Right lobe of liver (tissue), 6 donors: ENCODE measurements at regions not wholly inside any gene's neighbourhood (a gene's known extent, or its start where the extent isn't known, plus 50 kb on each side); places are given as distances from the start of the nearest gene placed in this dataset.
"Not testable (repeated sequence)": the region's sequence is repeated elsewhere in the genome, so short reads cannot be mapped to it uniquely, and the experiment has no call there.

ENCODE experiments used
- ATAC-seq, 4 donors: fragments of 200-7000 bp; cut with Tn5 transposase; one replicate each; pipeline ENCODE4 v1.9.1; 2020; ENCODE audit warnings: mild to moderate bottlenecking in 4 of 4, moderate library complexity in 4 of 4
- DNase-seq, 3 donors: peaks; one replicate each; pipeline ENCODE4 v3.0.0-alpha.2; 2020
- H3K27ac ChIP-seq, 3 donors: fragments of 200-600 bp; one replicate each; pipeline ENCODE4 v1.8.0; 2022
- H3K27me3 ChIP-seq, 2 donors: fragments of 200-600 bp; one replicate each; pipeline ENCODE4 v1.8.0; 2022
- H3K36me3 ChIP-seq, 4 donors: fragments of 200-600 bp; sonication (generic) in 1 of 4; one replicate each; pipeline versions ENCODE4 v1.5.1 to v1.8.0; 2017 to 2022; ENCODE audit warnings: control low read depth in 1 of 4
- H3K4me1 ChIP-seq, 4 donors: fragments of 200-600 bp; sonication (generic) in 1 of 4; one replicate each; pipeline versions ENCODE4 v1.5.1 to v1.8.0; 2017 to 2022; ENCODE audit warnings: control low read depth in 1 of 4
- H3K4me3 ChIP-seq, 3 donors: fragments of 200-600 bp; one replicate each; pipeline ENCODE4 v1.8.0; 2022
- H3K9me3 ChIP-seq, 4 donors: fragments of 200-600 bp; sonication (generic) in 1 of 4; one replicate each; pipeline versions ENCODE4 v1.5.1 to v1.8.0; 2017 to 2022; ENCODE audit warnings: control low read depth in 1 of 4
- POLR2A ChIP-seq: fragments of 450-650 bp; IDR thresholded peaks from one replicate; pipeline ENCODE4 v1.6.1; 2017; ENCODE audit warnings: antibody characterized with exemption, mild to moderate bottlenecking
- WGBS: methylation state at CpG from one replicate; pipeline ENCODE4 v1.1.6; 2018; ENCODE audit warnings: low coverage, low lambda C conversion rate; ENCODE audit not compliant: insufficient coverage; ENCODE audit errors: missing lambda C conversion rate; 5-methylcytosine and 5-hydroxymethylcytosine counted together
- intact Hi-C, 2 donors: fragments of 100-400 bp; cut with DNase I; formaldehyde crosslinking; loops; one replicate each; pipeline versions ENCODE4 v1.11.2 to v1.14.1; 2022
- small RNA-seq, 2 experiments: library from RNA; depleted of rRNA; stranded (forward); fragments of <200 nt; gene quantifications; one replicate each; pipeline ENCODE3, GENCODE V24; 2016
- TF ChIP-seq, protein P1 (sequence below), 4 donors: fragments of 200-600 bp in 3 of 4; fragments of 450-650 bp in 1 of 4; IDR thresholded peaks; one replicate each; pipeline versions ENCODE4 v1.5.1 to v1.8.0; 2016 to 2022; ENCODE audit warnings: antibody characterized with exemption in 4 of 4, mild to moderate bottlenecking in 2 of 4
- donor health status: DM: no; HTN: yes; CAD: no.
- donor health status: DM: no; HTN: no; CAD: no.
- donor health status: DM: no; HTN: no; CAD: no.
- donor health status: DM: no; HTN: yes; CAD: no.
- donor health status: DM: no; HTN: yes; CAD: no.

DNA sequence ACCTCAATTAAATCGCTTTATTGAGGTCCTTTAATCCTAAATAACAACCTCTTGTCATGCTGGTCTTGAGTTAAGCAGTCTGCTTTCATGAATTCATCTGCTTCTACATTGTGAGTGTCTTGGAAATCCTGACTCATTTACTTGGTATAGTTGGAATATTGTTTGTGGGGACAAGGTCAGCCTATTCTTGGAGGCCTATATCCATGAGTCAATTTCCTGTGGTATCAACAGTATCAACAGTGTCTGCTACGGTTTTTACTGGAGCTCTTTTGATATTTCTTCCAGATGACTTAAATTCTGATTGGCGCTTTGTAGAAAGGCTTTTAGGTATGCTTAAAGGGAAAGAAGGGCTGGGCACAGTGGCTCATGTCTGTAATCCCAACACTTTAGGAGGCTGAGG lies 71.2 kb upstream of the PARP8 start:
- Histone ChIP-seq H3K36me3 (no peaks in the 10 kb centered on the region), H3K27me3 (no peaks in the 10 kb centered on the region), H3K4me3 (no peak overlapping the region), H3K9me3 (no peaks in the 10 kb centered on the region), H3K4me1 (no peaks in the 10 kb centered on the region), H3K27ac (no peak overlapping the region)
- WGBS: 61% methylated on average over 3 of the region's 3 CpGs
- ATAC-seq: no peak
- intact Hi-C loops: no loop called here
- no peak for DNase-seq
- TF ChIP-seq, protein P1, sequence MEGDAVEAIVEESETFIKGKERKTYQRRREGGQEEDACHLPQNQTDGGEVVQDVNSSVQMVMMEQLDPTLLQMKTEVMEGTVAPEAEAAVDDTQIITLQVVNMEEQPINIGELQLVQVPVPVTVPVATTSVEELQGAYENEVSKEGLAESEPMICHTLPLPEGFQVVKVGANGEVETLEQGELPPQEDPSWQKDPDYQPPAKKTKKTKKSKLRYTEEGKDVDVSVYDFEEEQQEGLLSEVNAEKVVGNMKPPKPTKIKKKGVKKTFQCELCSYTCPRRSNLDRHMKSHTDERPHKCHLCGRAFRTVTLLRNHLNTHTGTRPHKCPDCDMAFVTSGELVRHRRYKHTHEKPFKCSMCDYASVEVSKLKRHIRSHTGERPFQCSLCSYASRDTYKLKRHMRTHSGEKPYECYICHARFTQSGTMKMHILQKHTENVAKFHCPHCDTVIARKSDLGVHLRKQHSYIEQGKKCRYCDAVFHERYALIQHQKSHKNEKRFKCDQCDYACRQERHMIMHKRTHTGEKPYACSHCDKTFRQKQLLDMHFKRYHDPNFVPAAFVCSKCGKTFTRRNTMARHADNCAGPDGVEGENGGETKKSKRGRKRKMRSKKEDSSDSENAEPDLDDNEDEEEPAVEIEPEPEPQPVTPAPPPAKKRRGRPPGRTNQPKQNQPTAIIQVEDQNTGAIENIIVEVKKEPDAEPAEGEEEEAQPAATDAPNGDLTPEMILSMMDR (IDR thresholded peaks at IDR 0.05): no peak
- TF ChIP-seq POLR2A: no peak

DNA sequence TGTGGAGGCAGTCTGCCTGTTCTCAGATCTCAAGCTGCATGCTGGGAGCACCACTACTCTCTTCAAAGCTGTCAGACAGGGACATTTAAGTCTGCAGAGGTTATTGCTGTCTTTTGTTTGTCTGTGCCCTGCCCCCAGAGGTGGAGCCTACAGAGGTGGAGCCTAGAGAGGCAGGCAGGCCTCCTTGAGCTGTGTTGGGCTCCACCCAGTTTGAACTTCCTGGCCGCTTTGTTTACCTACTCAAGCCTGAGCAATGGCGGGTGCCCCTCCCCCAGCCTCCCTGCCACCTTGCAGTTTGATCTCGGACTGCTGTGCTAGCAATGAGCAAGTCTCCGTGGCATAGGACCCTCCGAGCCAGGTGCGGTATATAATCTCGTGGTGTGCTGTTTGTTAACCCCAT lies 64.9 kb upstream of the PARP8 start:
- H3K27me3 ChIP-seq, ATAC-seq, DNase-seq, H3K4me3 ChIP-seq, intact Hi-C loops, H3K9me3 ChIP-seq, H3K36me3 ChIP-seq, H3K4me1 ChIP-seq, H3K27ac ChIP-seq: not testable (repeated sequence)
- no CpG with 5 or more reads among the region's 7 CpGs for WGBS

DNA sequence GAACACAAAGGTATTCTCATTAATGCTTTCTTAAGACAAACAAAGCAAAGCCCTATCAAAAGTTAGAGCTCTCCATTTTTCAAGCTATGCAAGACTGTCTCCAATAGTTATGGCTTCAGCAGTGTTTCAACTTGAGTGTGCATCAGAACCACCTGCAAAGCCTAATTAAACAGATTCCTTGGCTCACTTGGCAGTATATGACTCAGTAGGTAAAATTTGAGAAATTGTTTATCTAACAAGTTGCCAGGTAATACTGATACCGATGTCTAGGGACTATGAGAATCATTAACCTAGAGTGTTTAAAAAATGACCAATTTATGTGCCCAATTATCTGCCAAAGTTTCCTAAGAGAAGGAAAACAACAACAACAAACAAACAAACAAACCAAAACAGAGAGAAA lies 60.3 kb upstream of the PARP8 start:
- no peaks in the 10 kb centered on the region for H3K4me1 ChIP-seq
- TF ChIP-seq POLR2A: no peak
- TF ChIP-seq, protein P1 (IDR thresholded peaks at IDR 0.05): no peak
- H3K36me3 ChIP-seq: no peaks in the 10 kb centered on the region
- H3K9me3 ChIP-seq: no peaks in the 10 kb centered on the region
- no peak overlapping the region for H3K27ac ChIP-seq
- DNase-seq (no peak), ATAC-seq (no peak)
- H3K4me3 ChIP-seq: no peak overlapping the region
- intact Hi-C loops: no loop called here
- 45% methylated on average over 1 of the region's 1 CpG for WGBS
- no peaks in the 10 kb centered on the region for H3K27me3 ChIP-seq

DNA sequence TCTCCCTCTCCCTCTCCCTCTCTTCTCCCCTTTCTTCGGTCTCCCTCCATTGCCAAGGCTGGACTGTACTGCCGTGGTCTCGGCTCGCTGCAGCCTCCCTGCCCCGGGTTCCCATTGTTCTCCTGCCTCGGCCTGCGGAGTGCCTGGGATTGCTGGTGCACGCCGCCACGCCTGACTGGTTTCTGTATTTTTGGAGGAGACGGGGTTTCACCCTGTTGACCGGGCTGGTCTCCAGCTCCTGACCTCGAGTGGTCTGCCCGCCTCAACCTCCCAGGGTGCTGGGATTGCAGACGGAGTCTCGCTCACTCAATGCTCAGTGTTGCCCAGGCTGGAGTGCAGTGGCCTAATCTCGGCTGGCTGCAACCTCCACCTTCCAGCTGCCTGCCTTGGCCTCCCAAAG lies 59.0 kb upstream of the PARP8 start:
- DNase-seq, H3K36me3 ChIP-seq, intact Hi-C loops, H3K4me3 ChIP-seq, ATAC-seq, H3K27ac ChIP-seq, H3K4me1 ChIP-seq, H3K27me3 ChIP-seq, H3K9me3 ChIP-seq: not testable (repeated sequence)
- 87% methylated on average over 12 of the region's 17 CpGs for WGBS

DNA sequence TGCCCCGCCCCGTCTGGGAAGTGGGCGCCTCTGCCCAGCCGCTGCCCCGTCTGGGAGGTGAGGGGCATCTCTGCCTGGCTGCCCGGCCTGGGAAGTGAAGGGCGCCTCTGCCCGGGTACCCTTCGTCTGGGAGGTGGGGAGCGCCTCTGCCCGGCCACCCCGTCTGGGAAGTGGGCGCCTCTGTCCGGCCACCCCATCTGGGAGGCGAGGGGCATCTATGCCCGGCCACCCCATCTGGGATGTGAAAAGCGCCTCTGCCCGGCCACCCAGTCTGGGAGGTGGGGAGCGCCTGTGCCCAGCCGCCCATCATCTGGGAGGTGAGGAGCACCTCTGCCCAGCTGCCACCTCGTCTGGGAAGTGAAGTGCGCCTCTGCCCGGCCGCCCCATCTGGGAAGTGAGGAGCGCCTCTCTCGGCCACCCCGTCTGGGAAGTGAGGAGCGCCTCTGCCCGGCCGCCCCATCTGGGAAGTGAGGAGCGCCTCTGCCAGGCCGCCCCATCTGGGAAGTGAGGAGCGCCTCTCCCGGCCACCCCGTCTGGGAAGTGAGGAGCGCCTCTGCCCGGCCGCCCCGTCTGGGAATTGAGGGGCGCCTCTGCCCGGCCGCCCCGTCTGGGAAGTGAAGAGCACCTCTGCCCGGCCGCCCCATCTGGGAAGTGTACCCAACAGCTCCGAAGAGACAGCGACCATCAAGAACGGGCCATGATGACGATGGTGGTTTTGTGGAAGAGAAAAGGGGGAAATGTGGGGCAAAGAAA lies 58.3 kb upstream of the PARP8 start:
- peak in 1 of 3 donors; percentile 47 for DNase-seq
- H3K27ac ChIP-seq, H3K4me3 ChIP-seq, H3K9me3 ChIP-seq, H3K4me1 ChIP-seq, intact Hi-C loops, H3K27me3 ChIP-seq, H3K36me3 ChIP-seq, ATAC-seq: not testable (repeated sequence)
- WGBS: 77% methylated on average over 16 of the region's 49 CpGs

DNA sequence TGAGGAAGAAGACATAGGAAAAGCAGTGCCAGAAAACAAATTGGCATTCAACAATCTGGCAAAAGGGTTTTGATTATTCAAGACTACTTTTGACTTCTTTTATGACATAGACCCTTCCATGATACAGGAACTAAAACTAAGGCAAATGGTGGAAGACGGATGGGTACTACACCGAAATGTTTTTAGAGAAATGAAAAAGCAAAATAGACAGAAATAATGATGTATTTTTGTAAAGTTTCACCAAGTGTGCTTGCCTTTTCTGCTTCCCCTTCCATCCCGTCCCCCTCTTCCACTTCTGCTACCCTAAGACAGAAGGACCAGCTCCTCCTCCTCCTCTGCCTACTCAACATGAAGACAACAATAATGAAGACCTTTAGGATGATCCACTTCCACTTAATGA lies 53.4 kb upstream of the PARP8 start:
- intact Hi-C loops, H3K9me3 ChIP-seq, ATAC-seq: not testable (repeated sequence)

More for the DNA sequence above, 53.4 kb upstream of the PARP8 start:
- not testable (repeated sequence) for H3K4me1 ChIP-seq, H3K27ac ChIP-seq, H3K36me3 ChIP-seq, DNase-seq, H3K27me3 ChIP-seq, H3K4me3 ChIP-seq
- 52% methylated on average over 3 of the region's 3 CpGs for WGBS

Small RNAs in the stretch of these regions (small RNA-seq; reads per million reads assigned to genes)
- gene AC112187.2: 0 reads per million in 2 experiments
